ENCODE measurements at regions not wholly inside any gene's neighbourhood (a gene's known extent, or its start where the extent isn't known, plus 50 kb on each side); places are given as distances from the start of the nearest gene placed in this dataset.

DNA sequence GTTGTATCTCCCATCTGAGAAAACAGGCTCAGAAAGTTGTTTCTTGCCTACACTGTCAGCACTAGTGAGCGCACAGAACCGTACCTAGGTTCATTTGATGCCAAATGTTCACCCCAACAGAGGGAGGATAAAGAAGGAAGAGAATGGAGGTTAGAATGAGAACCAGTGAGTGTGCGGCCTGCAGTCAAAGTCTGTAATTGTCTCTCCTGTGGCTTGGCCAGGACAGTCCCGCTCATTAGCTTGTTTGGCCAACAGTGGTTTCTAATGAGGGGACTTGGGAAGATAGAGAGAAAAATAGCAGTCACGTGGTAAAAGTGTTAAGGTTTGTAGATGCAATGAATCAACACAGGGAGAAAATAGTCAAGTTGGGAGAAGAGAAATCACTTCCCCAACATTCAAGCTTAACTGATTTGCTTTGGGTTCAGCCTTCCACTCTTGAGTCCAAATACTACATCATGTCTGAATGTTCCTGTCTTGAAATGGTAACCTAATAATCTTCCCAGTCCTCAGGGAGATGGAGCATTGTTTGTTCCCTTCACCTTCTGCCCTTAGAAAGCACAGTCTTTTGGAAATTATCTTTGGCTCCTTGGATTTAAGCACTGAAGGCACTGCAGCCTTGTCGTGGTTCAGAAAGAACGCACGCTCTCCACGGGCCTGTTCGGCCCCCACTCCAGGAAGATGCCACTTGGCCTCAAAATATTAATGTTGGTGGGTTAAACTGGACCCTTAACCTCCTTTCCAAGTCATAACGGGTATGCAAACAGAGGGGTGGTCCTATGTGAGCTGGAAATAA, 360.4 kb upstream of the ZNF32 start:
- no peak overlapping the region for H3K4me3 ChIP-seq (ENCODE audit: severe bottlenecking)
- ATAC-seq (ENCODE audit: low read depth) (no peak), DNase-seq (ENCODE audit: low spot score) (no peak)
- no peak overlapping the region for H3K27ac ChIP-seq (ENCODE audit: poor library complexity, severe bottlenecking)
- no peaks in the 10 kb centered on the region for H3K9me3 ChIP-seq (ENCODE audit: severe bottlenecking)
- TF ChIP-seq CTCF (IDR thresholded peaks at IDR 0.05; ENCODE audit: poor library complexity, severe bottlenecking): no peak
- no peaks in the 10 kb centered on the region for H3K27me3 ChIP-seq (ENCODE audit: insufficient read depth, poor library complexity, severe bottlenecking)
- H3K4me1 ChIP-seq (ENCODE audit: insufficient read depth, poor library complexity, severe bottlenecking): peaks cover 3% of the 10 kb centered on the region
- H3K36me3 ChIP-seq (ENCODE audit: low read depth): no peaks in the 10 kb centered on the region

GRCh38 chr10:44008270-44008916, 359.7 kb upstream of the ZNF32 start:
- Histone ChIP-seq H3K27me3 (ENCODE audit: insufficient read depth, poor library complexity, severe bottlenecking) (no peaks in the 10 kb centered on the region), H3K4me3 (ENCODE audit: severe bottlenecking) (no peak overlapping the region), H3K9me3 (ENCODE audit: severe bottlenecking) (no peaks in the 10 kb centered on the region), H3K36me3 (ENCODE audit: low read depth) (no peaks in the 10 kb centered on the region), H3K27ac (ENCODE audit: poor library complexity, severe bottlenecking) (no peak overlapping the region), H3K4me1 (ENCODE audit: insufficient read depth, poor library complexity, severe bottlenecking) (peaks cover 3% of the 10 kb centered on the region)
- ATAC-seq (ENCODE audit: low read depth) (no peak), DNase-seq (ENCODE audit: low spot score) (no peak)
- TF ChIP-seq CTCF (IDR thresholded peaks at IDR 0.05; ENCODE audit: poor library complexity, severe bottlenecking): no peak

DNA sequence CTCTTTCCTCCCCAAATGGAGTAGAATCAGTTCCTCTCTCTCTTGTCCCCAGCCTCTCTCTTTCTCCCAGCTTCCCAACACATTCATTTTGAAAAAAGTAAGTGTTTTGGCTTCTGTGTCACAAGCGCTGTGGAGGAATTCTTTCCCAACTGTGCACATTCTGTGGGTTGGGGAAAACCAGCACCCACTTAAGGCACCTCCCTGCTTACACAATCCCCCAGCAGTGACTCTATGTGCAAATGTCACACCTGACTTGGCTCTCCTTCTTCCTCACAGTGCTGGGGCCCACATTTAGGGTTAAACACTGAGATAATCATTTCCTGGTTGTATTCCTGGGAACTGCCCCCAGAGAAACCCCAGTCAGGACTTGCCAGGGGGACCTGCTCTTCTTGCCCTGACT, 358.1 kb upstream of the ZNF32 start:
- H3K4me1 ChIP-seq (ENCODE audit: insufficient read depth, poor library complexity, severe bottlenecking): peaks cover 3% of the 10 kb centered on the region
- ATAC-seq (ENCODE audit: low read depth) (no peak), DNase-seq (ENCODE audit: low spot score) (no peak)

DNA sequence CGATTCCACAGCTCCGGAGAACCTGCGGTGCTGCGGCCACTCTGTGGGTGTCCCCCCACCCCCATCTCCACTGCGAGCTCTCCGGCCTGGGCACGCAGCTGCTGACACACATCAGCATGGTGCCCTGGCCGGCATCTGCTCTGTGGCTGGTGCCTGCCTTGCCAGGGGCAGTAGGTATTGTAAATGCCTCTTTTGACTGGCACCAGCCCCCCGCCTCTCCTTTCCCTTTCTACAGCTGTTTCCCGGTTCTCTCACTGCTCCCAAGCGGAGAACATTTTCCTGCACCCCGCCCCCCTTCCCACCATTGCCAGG, 357.1 kb upstream of the ZNF32 start:
- Histone ChIP-seq H3K4me1 (ENCODE audit: insufficient read depth, poor library complexity, severe bottlenecking) (no peaks in the 10 kb centered on the region), H3K27me3 (ENCODE audit: insufficient read depth, poor library complexity, severe bottlenecking) (no peaks in the 10 kb centered on the region)
- ATAC-seq (ENCODE audit: low read depth): no peak

More for the DNA sequence above, 358.1 kb upstream of the ZNF32 start:
- H3K4me3 ChIP-seq (ENCODE audit: severe bottlenecking): no peak overlapping the region
- TF ChIP-seq CTCF (IDR thresholded peaks at IDR 0.05; ENCODE audit: poor library complexity, severe bottlenecking): no peak
- H3K27ac ChIP-seq (ENCODE audit: poor library complexity, severe bottlenecking): no peak overlapping the region
- no peaks in the 10 kb centered on the region for H3K36me3 ChIP-seq (ENCODE audit: low read depth)
- peaks cover 2% of the 10 kb centered on the region for H3K9me3 ChIP-seq (ENCODE audit: severe bottlenecking)
- no peaks in the 10 kb centered on the region for H3K27me3 ChIP-seq (ENCODE audit: insufficient read depth, poor library complexity, severe bottlenecking)

More for the DNA sequence above, 357.1 kb upstream of the ZNF32 start:
- no peak for DNase-seq (ENCODE audit: low spot score)
- Histone ChIP-seq H3K9me3 (ENCODE audit: severe bottlenecking) (peaks cover 2% of the 10 kb centered on the region), H3K36me3 (ENCODE audit: low read depth) (no peaks in the 10 kb centered on the region), H3K4me3 (ENCODE audit: severe bottlenecking) (no peak overlapping the region), H3K27ac (ENCODE audit: poor library complexity, severe bottlenecking) (no peak overlapping the region)
- TF ChIP-seq CTCF (IDR thresholded peaks at IDR 0.05; ENCODE audit: poor library complexity, severe bottlenecking): no peak

All from RWPE2 (cell line).